ENCODE measurements at regions not wholly inside any gene's neighbourhood (a gene's known extent, or its start where the extent isn't known, plus 50 kb on each side); places are given as distances from the start of the nearest gene placed in this dataset.

GRCh38 chr1:37420456-37420855, 53.9 kb upstream of the ZC3H12A start:
- no peak for TF ChIP-seq CTCF (IDR thresholded peaks at IDR 0.05)
- TF ChIP-seq EP300 (IDR thresholded peaks at IDR 0.05): no peak
- no peak for TF ChIP-seq POLR2AphosphoS5 (IDR thresholded peaks at IDR 0.05)

Measured in sigmoid colon (tissue), 4 donors.